EH (cell line): ENCODE measurements at regions not wholly inside any gene's neighbourhood (a gene's known extent, or its start where the extent isn't known, plus 50 kb on each side); places are given as distances from the start of the nearest gene placed in this dataset.

Experiments
- DNase-seq: peaks from one replicate; pipeline ENCODE4 v3.0.0-alpha.2; 2015; ENCODE audit warnings: low read depth

GRCh38 chr18:66735933-66736332 lies 132.0 kb upstream of the CDH19 start:
- DNase-seq: no peak

GRCh38 chr18:66734451-66734850 lies 130.6 kb upstream of the CDH19 start:
- DNase-seq: no peak

- no peak for DNase-seq
Observed at GRCh38 chr18:66731890-66732289, 128.0 kb upstream of the CDH19 start.

GRCh38 chr18:66729442-66730239 lies 125.8 kb upstream of the CDH19 start:
- DNase-seq: no peak

DNA sequence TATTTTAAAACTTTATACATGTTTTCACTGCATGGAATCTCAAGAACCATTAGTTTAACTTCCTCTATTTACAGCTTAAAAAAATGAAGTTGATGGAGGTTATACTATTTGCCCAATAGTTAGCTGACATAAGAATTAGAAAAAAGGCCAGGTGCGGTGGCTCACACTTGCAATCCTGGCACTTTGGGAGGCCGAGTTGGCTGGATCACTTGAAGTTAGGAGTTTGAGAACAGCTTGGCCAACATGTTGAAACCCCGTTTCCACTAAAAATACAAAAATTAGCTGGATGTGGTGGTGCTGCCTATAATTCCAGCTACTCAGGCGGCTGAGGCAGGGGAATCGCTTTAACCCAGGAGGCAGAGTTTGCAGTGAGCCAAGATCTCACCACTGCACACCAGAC lies 125.1 kb upstream of the CDH19 start:
- DNase-seq: no peak

DNA sequence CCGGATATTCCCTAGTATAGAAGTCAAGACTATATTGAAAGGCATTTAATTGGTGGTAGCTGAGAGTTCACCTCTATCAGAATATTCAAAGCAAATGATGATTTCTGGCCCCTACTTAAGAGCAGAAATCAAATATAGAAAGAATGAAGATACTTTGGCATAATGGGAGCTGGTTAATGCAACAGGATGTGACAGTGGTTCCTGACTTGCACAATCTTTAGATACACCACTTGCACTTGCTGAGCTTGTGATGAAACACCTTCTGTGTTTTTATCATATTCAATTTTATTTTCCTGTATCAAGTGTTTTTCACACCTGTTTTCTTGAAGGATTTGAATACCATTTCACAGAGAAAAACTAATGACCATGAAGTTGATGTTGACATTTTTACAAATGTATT lies 124.1 kb upstream of the CDH19 start:
- DNase-seq: no peak

GRCh38 chr18:66724664-66725356 lies 120.9 kb upstream of the CDH19 start:
- no peak for DNase-seq

DNA sequence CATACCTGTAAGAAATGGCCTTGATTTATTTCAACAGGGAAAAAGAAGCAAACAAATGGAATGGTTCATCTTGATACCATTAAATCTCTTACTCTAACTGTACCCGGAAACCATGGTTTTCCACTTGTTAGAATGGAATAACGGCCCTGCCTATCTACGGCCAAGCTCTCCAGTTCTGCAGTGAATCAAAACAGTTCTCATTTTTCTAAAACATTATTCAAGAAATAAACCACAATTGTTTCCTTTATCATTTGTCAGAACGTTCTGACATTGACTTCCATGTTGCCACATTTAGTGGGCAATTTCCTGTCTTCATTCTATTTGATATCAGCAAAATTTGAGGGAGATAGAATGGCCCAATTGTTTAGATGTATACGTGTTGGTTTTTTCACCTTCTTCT lies 118.8 kb upstream of the CDH19 start:
- no peak for DNase-seq

- no peak for DNase-seq
Observed at GRCh38 chr18:66708646-66709045, 104.8 kb upstream of the CDH19 start.

DNA sequence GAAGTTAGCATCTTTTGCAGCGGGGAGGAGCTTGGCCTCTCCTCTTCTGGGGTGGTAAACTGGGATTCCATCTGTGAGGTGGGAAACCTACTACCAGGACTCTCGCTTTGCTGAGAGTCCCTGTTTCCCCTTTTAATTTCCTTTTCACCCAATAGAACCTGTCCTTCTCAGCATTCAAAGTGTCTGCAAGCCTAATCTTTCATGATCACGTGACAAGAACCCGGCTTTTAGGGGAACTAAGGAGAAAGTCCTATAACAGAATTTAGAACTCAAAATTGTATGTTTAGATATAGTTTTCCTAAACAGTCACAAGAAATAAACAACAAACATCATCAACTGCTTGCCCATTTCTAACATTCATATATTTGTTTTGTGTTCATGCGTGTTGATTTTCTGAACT lies 103.6 kb upstream of the CDH19 start:
- DNase-seq: no peak

GRCh38 chr18:66695281-66695680 lies 91.4 kb upstream of the CDH19 start:
- DNase-seq: no peak

GRCh38 chr18:66694852-66695251 lies 91.0 kb upstream of the CDH19 start:
- no peak for DNase-seq

DNA sequence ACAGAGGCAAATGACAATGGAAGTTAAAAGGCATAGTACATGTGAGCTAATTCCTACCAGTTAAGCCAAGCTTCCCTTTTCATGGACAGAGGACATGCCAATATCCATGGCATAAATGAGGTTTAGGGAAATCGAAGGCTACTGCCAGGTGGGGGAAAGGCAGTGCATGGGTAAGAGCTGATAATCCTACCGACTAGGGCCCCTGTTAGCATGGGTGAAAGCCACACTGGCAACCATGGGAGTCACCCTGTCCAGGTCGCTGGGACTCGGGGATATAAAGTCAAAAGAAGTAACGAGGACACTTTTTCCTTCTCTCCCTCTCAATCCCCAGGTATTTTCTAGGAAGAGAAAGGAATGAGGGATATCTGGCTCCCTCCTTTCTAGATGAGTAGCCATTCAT lies 83.7 kb upstream of the CDH19 start:
- DNase-seq: no peak

- DNase-seq: no peak
Observed at GRCh38 chr18:66682855-66683322, 79.0 kb upstream of the CDH19 start.

DNA sequence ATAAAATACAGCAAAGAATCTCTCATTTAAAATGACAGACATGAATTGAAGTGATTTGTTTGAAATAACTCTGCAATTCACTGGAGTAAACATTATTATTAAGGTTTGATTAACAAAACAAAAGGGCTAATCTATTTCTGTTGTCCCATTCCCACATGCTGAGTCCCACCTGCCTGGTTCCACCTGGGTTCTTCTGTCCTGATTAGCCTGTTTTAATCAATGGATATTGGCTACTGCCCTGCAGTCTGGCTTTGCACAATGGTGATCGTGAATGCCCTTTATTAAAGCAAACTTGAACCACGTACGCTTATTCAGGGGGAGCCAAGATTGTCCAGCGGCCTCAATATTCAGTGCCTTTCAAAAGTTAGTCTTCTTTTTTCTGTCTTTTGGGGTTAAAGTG lies 72.8 kb upstream of the CDH19 start:
- DNase-seq: no peak

DNA sequence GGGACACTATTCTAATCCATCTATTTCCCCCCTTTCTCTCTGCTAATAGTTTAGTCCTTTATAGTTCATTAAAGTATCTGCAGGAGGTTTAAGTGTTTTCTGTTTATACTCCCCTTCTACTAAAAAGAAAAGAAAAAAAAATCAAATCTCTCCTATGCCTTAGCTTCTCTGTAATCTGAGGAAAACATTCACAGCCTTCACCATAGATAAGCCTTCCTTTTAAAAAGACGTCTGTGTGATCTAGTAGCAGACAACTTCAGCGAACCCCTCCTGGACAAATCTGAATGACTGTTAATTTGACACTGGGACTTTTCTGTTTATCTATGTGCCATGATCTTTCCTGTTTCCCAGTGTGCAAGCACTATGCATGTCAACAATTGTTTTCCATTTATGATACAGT lies 70.4 kb upstream of the CDH19 start:
- DNase-seq: no peak

- no peak for DNase-seq
Observed at GRCh38 chr18:66668706-66669105, 64.8 kb upstream of the CDH19 start.

- DNase-seq: no peak
Observed at GRCh38 chr18:66662632-66663031, 58.7 kb upstream of the CDH19 start.

- DNase-seq: no peak
Observed at GRCh38 chr18:66655407-66655806, 51.5 kb upstream of the CDH19 start.
